Prostate gland (tissue), 2 donors: ENCODE measurements at regions not wholly inside any gene's neighbourhood (a gene's known extent, or its start where the extent isn't known, plus 50 kb on each side); places are given as distances from the start of the nearest gene placed in this dataset.

Source experiments
- DNase-seq: peaks from one replicate; pipeline ENCODE4 v3.0.0-alpha.2; 2019; ENCODE audit warnings: low spot score
- H3K27ac ChIP-seq, 2 donors: fragments of 200-600 bp; sonication (generic); 2 replicates each; pipeline ENCODE4 v1.5.1; 2017 to 2019
- H3K27me3 ChIP-seq: fragments of 200-600 bp; sonication (generic); replicated peaks from 2 replicates; pipeline ENCODE4 v1.5.1; 2019; ENCODE audit not compliant: insufficient read depth
- H3K36me3 ChIP-seq, 2 donors: fragments of 200-600 bp; sonication (generic); 1 replicate in 1 of 2; 2 replicates in 1 of 2; pipeline versions ENCODE4 v1.5.1 to v1.8.1; 2017 to 2019
- H3K4me1 ChIP-seq: fragments of 200-600 bp; sonication (generic); replicated peaks from 2 replicates; pipeline ENCODE4 v1.5.1; 2019
- H3K4me3 ChIP-seq, 2 donors: fragments of 200-600 bp; sonication (generic); 2 replicates each; pipeline ENCODE4 v1.5.1; 2017 to 2019
- H3K9me3 ChIP-seq: fragments of 200-600 bp; sonication (generic); 2 replicates; pipeline ENCODE4 v1.5.1; 2017
- CTCF ChIP-seq, 4 experiments: fragments of 200-600 bp in 2 of 4; fragments of 450-650 bp in 2 of 4; sonication (generic) in 2 of 4; IDR thresholded peaks; 1 replicate in 3 of 4; 2 replicates in 1 of 4; pipeline ENCODE4 v1.5.1; 2016 to 2019; ENCODE audit warnings: antibody characterized with exemption in 4 of 4, mild to moderate bottlenecking in 2 of 4, moderate library complexity in 2 of 4
- POLR2A ChIP-seq: fragments of 450-650 bp; IDR thresholded peaks from one replicate; pipeline ENCODE4 v1.6.1; 2016; ENCODE audit warnings: antibody characterized with exemption, mild to moderate bottlenecking
- POLR2AphosphoS5 ChIP-seq: sonication (generic); formaldehyde crosslinking; IDR thresholded peaks from one replicate; pipeline ENCODE4 v1.6.1; 2017; ENCODE audit warnings: antibody characterized with exemption
- WGBS: methylation state at CpG from one replicate; pipeline ENCODE4 v1.1.5; 2018; 5-methylcytosine and 5-hydroxymethylcytosine counted together
- intact Hi-C: fragments of 100-400 bp; cut with DNase I; formaldehyde crosslinking; loops from one replicate; pipeline ENCODE4 v1.14.2; 2022

DNA sequence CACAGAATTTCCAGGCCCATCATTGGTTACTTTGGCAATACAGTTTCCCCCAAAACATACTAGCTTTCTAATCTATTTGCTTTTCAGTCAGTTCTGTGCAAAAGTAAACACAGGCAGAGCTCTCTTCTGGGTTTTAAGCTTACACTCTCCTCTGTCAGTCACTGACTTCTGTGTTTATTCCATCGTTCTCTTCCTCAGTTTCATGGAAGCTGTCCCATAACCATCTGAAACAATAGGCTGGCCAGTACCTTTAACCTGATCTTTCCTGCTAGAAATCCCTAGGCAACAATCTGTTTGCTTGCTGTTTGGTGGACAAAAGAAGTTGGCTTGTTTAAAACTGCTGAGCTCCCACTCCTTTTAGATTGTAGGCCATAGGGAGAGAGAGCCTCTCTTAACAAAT, 431.5 kb downstream of the HACE1 start:
- H3K27me3 ChIP-seq: no peaks in the 10 kb centered on the region
- intact Hi-C loops: no loop called here
- WGBS: 27% methylated on average over 1 of the region's 1 CpG
- TF ChIP-seq POLR2AphosphoS5 (no peak), POLR2A (no peak), CTCF (IDR thresholded peaks at IDR 0.05) (no peak)
- no peak for DNase-seq
- H3K9me3 ChIP-seq: no peaks in the 10 kb centered on the region
- H3K4me1 ChIP-seq: no peaks in the 10 kb centered on the region
- no peaks in the 10 kb centered on the region for H3K36me3 ChIP-seq
- H3K27ac ChIP-seq: no peak overlapping the region
- no peak overlapping the region for H3K4me3 ChIP-seq

GRCh38 chr6:104423691-104424090, 436.0 kb downstream of the HACE1 start:
- Histone ChIP-seq H3K27me3 (no peaks in the 10 kb centered on the region), H3K27ac (no peak overlapping the region), H3K9me3 (no peaks in the 10 kb centered on the region), H3K4me3 (no peak overlapping the region), H3K36me3 (no peaks in the 10 kb centered on the region), H3K4me1 (no peaks in the 10 kb centered on the region)
- DNase-seq: no peak
- TF ChIP-seq POLR2A: no peak
- TF ChIP-seq CTCF (IDR thresholded peaks at IDR 0.05): no peak
- no peak for TF ChIP-seq POLR2AphosphoS5
- WGBS: 88% methylated on average over 2 of the region's 2 CpGs
- intact Hi-C loops: no loop called here

- TF ChIP-seq POLR2AphosphoS5: no peak
- TF ChIP-seq CTCF (IDR thresholded peaks at IDR 0.05): no peak
- TF ChIP-seq POLR2A: no peak
- Histone ChIP-seq H3K4me1 (no peaks in the 10 kb centered on the region), H3K9me3 (no peaks in the 10 kb centered on the region), H3K27ac (no peak overlapping the region), H3K36me3 (no peaks in the 10 kb centered on the region), H3K4me3 (no peak overlapping the region), H3K27me3 (no peaks in the 10 kb centered on the region)
- DNase-seq: no peak
- 15% methylated on average over 4 of the region's 4 CpGs for WGBS
- intact Hi-C loops: no loop called here
Measured at GRCh38 chr6:104421650-104422049, 438.1 kb downstream of the HACE1 start.

- intact Hi-C loops: no loop called here
Measured at GRCh38 chr6:104418839-104419238, 440.9 kb downstream of the HACE1 start.

More at GRCh38 chr6:104418839-104419238, 440.9 kb downstream of the HACE1 start:
- no peaks in the 10 kb centered on the region for H3K4me1 ChIP-seq
- no peak for TF ChIP-seq CTCF (IDR thresholded peaks at IDR 0.05)
- TF ChIP-seq POLR2A: no peak
- no peak for TF ChIP-seq POLR2AphosphoS5
- no peaks in the 10 kb centered on the region for H3K36me3 ChIP-seq
- DNase-seq: no peak
- no peak overlapping the region for H3K27ac ChIP-seq
- H3K4me3 ChIP-seq: no peak overlapping the region
- H3K27me3 ChIP-seq: no peaks in the 10 kb centered on the region
- 94% methylated on average over 3 of the region's 3 CpGs for WGBS
- H3K9me3 ChIP-seq: no peaks in the 10 kb centered on the region
